CD4-positive, alpha-beta T cell (primary cell): ENCODE measurements at regions not wholly inside any gene's neighbourhood (a gene's known extent, or its start where the extent isn't known, plus 50 kb on each side); places are given as distances from the start of the nearest gene placed in this dataset.

ENCODE experiments used
- ATAC-seq: fragments of 200-7000 bp; cut with Tn5 transposase; one replicate; pipeline ENCODE4 v1.10.0; 2022; ENCODE audit warnings: mild to moderate bottlenecking; ENCODE audit not compliant: poor library complexity
- CTCF ChIA-PET: fragments of 350-600 bp; sonication (Branson Sonifier 250); formaldehyde crosslinking; loops from one replicate; lab custom pipeline; 2021; ENCODE audit warnings: antibody characterized with exemption, inconsistent platforms; lab: Charles Lee
- POLR2A ChIA-PET: fragments of 350-600 bp; sonication (Branson Sonifier 250); formaldehyde crosslinking; loops from one replicate; lab custom pipeline; 2021; ENCODE audit warnings: antibody characterized with exemption, inconsistent platforms; lab: Charles Lee
- DNase-seq, 14 experiments: peaks; one replicate each; pipeline ENCODE4 v3.0.0-alpha.2; 2013 to 2020; ENCODE audit warnings: mixed read lengths in 2 of 14
- H3K27ac ChIP-seq, 2 donors: one replicate each; pipeline versions ENCODE4 v1.5.1 to v1.7.0; 2013; ENCODE audit warnings: low read length in 2 of 2, low read depth in 1 of 2, mild to moderate bottlenecking in 1 of 2
- H3K27me3 ChIP-seq, 2 experiments: 1 replicate in 1 of 2; 2 replicates in 1 of 2; pipeline versions ENCODE4 v1.6.1 to v1.7.0; 2013; ENCODE audit warnings: low read length in 2 of 2, control low read depth in 1 of 2, mild to moderate bottlenecking in 1 of 2, moderate library complexity in 1 of 2; ENCODE audit not compliant: insufficient read depth in 2 of 2, control insufficient read depth in 1 of 2
- H3K36me3 ChIP-seq: one replicate; pipeline ENCODE4 v1.6.1; 2013; ENCODE audit warnings: low read length, control low read depth; ENCODE audit not compliant: insufficient read depth
- H3K4me1 ChIP-seq: one replicate; pipeline ENCODE4 v1.6.1; 2013; ENCODE audit warnings: low read length, control low read depth; ENCODE audit not compliant: insufficient read depth
- H3K4me3 ChIP-seq: one replicate; pipeline ENCODE4 v1.5.1; 2013; ENCODE audit warnings: mild to moderate bottlenecking, low read length, moderate library complexity
- H3K9me3 ChIP-seq, 2 experiments: 1 replicate in 1 of 2; 2 replicates in 1 of 2; pipeline versions ENCODE4 v1.6.1 to v1.7.0; 2013; ENCODE audit warnings: low read length in 2 of 2, mild to moderate bottlenecking in 2 of 2, control low read depth in 1 of 2, moderate library complexity in 1 of 2; ENCODE audit not compliant: control insufficient read depth in 1 of 2, insufficient read depth in 1 of 2
- H3K27ac Mint-ChIP-seq: one replicate; pipeline ENCODE4 v1.8.0; 2020; ENCODE audit warnings: mixed read lengths
- H3K27me3 Mint-ChIP-seq: one replicate; pipeline ENCODE4 v1.8.0; 2021; ENCODE audit warnings: mixed read lengths
- H3K36me3 Mint-ChIP-seq: one replicate; pipeline ENCODE4 v1.8.0; 2021; ENCODE audit warnings: low read depth, mixed read lengths
- H3K4me1 Mint-ChIP-seq: one replicate; pipeline ENCODE4 v1.8.0; 2021; ENCODE audit warnings: low read depth, mixed read lengths
- H3K4me3 Mint-ChIP-seq: one replicate; pipeline ENCODE4 v1.8.0; 2020; ENCODE audit warnings: mild to moderate bottlenecking, mixed read lengths
- H3K9me3 Mint-ChIP-seq: one replicate; pipeline ENCODE4 v1.8.0; 2020; ENCODE audit warnings: mixed read lengths
- CTCF ChIP-seq: fragments of 200-600 bp; IDR thresholded peaks from one replicate; pipeline ENCODE4 v1.8.0; 2022; ENCODE audit warnings: antibody characterized with exemption, mild to moderate bottlenecking
- intact Hi-C, 2 experiments: fragments of 100-400 bp; cut with DNase I in 1 of 2; cut with micrococcal nuclease in 1 of 2; formaldehyde crosslinking; loops; one replicate each; pipeline versions ENCODE4 v1.15.1 to v1.9.0; 2023 to 2025; cut with DNase I, micrococcal nuclease

- Histone ChIP-seq H3K36me3 (no peaks in the 10 kb centered on the region), H3K4me3 (no peak overlapping the region), H3K4me1 (no peaks in the 10 kb centered on the region), H3K27me3 (no peaks in the 10 kb centered on the region), H3K27ac (no peak overlapping the region), H3K9me3 (peaks cover 0 to 7% of the 10 kb centered on the region in 2 experiments)
- H3K4me3 Mint-ChIP-seq = no peak overlapping the region
- DNase-seq = no peak
- TF ChIP-seq CTCF = no peak
- intact Hi-C loops = no loop called here
- H3K27ac Mint-ChIP-seq = no peak overlapping the region
- H3K4me1 Mint-ChIP-seq = no peaks in the 10 kb centered on the region
- no peaks in the 10 kb centered on the region for H3K36me3 Mint-ChIP-seq
- no peak for ATAC-seq
- H3K9me3 Mint-ChIP-seq = peaks cover 8% of the 10 kb centered on the region
- CTCF ChIA-PET = no interaction called here
- POLR2A ChIA-PET = no interaction called here
- H3K27me3 Mint-ChIP-seq = no peaks in the 10 kb centered on the region
Measured at GRCh38 chr6:92934625-92935024, 484.7 kb downstream of the EPHA7 start.

GRCh38 chr6:92930171-92930570 is 489.2 kb downstream of the EPHA7 start:
- ChIA-PET CTCF (no interaction called here), POLR2A (no interaction called here)
- Mint-ChIP-seq H3K36me3 (no peaks in the 10 kb centered on the region), H3K4me1 (no peaks in the 10 kb centered on the region), H3K27me3 (no peaks in the 10 kb centered on the region), H3K9me3 (peaks cover 6% of the 10 kb centered on the region), H3K4me3 (no peak overlapping the region), H3K27ac (no peak overlapping the region)
- intact Hi-C loops = no loop called here
- no peak for DNase-seq
- no peak for TF ChIP-seq CTCF
- Histone ChIP-seq H3K4me1 (no peaks in the 10 kb centered on the region), H3K27me3 (no peaks in the 10 kb centered on the region), H3K27ac (no peak overlapping the region), H3K9me3 (peaks cover 0 to 7% of the 10 kb centered on the region in 2 experiments), H3K4me3 (no peak overlapping the region), H3K36me3 (no peaks in the 10 kb centered on the region)
- no peak for ATAC-seq

GRCh38 chr6:92922216-92922806 is 497.0 kb downstream of the EPHA7 start:
- no peak overlapping the region for H3K4me3 Mint-ChIP-seq
- no peak overlapping the region for H3K27ac Mint-ChIP-seq
- POLR2A ChIA-PET = no interaction called here

More at GRCh38 chr6:92922216-92922806, 497.0 kb downstream of the EPHA7 start:
- H3K4me1 ChIP-seq = no peaks in the 10 kb centered on the region
- Mint-ChIP-seq H3K27me3 (no peaks in the 10 kb centered on the region), H3K4me1 (no peaks in the 10 kb centered on the region), H3K9me3 (peaks cover 5% of the 10 kb centered on the region), H3K36me3 (no peaks in the 10 kb centered on the region)
- no peak for ATAC-seq
- H3K27me3 ChIP-seq = no peaks in the 10 kb centered on the region
- no peak overlapping the region for H3K4me3 ChIP-seq
- H3K27ac ChIP-seq = no peak overlapping the region
- no peak for DNase-seq
- no peaks in the 10 kb centered on the region for H3K36me3 ChIP-seq
- intact Hi-C loops = no loop called here
- no peak for TF ChIP-seq CTCF
- H3K9me3 ChIP-seq = peaks cover 0 to 3% of the 10 kb centered on the region in 2 experiments
- CTCF ChIA-PET = no interaction called here
